CD4-positive, alpha-beta T cell treated with Interferon gamma for 1 hour (primary cell): ENCODE measurements at regions not wholly inside any gene's neighbourhood (a gene's known extent, or its start where the extent isn't known, plus 50 kb on each side); places are given as distances from the start of the nearest gene placed in this dataset.

Experiments used
- DNase-seq: peaks from one replicate; pipeline ENCODE4 v3.0.0-alpha.2; 2020

GRCh38 chr20:59376109-59376841 lies 75.9 kb downstream of the EDN3 start:
- no peak for DNase-seq

DNA sequence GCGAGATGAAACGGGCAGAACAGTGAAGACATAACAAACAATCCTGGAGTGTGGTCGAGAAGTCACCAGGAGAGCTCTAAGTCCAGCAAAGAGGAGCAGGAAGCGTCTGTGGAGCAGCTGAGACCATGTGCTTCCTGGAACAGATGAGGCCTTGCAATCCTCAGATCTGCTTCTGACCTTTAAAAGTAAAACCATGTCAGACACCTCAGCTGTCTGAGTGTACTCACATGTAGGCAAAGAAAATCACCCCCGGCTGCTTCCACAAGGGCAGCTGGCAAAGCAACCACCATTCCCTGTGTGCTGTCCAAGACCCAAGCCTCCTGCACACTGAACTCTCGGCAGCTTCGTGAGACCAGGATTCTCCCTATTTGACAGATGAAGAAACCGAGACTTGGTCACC lies 76.6 kb downstream of the EDN3 start:
- DNase-seq, result no peak

DNA sequence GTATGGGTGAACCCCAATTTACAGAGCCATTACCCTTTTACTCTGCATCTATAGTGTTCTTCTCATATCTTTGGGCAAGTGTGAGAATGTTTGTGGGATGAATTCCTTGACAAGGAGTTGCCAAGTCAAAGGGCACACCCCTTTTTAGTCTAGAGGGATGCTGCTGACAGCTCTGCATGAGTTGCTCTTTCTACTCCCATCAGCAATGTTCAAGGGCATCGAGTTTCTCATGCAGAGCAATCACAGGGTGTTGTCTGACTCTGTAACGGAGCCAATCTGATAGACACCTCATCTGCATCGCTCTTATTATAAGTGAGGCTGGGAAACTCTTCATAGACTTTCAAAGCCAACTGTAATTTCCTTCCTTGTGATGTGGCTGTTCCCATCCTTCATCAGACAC lies 77.4 kb downstream of the EDN3 start:
- no peak for DNase-seq

DNA sequence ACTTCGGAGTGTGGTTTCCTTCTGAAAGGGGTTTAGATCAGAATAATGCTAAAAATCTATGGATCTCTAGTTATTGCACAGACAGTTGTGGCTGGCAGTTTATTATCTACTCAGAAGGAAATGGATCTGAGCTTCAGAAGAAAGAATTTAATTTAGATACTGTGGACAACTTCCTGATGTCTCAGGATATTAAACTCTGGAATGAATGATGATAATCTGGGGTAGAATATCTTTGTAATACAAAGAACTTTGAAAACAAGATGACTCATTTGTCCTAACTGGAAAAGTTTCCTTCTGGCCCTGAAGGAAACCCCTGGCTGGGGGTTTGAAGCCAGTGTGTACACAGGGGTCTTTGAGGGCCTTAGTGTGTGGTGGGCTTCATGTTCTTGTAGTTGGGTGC lies 78.0 kb downstream of the EDN3 start:
- DNase-seq, result no peak

DNA sequence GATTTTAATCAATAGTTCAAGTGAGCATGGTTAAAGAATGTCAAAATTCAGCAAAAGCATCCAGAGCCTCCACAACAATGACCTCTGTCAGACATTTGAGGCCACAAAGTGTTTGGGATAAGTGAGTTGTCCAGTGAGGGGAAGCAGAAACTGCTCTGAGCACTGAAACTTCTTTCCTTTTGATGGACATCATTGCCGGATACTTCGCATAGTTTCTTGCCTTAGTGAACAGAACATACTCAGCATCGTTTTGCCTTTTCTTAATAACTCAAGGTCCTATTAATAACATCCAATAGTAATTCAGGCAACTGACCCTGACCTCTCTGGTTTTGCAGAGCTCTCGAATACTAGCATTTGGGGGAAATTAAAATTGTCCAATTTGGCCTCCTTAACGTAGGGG lies 78.6 kb downstream of the EDN3 start:
- DNase-seq, result no peak

- DNase-seq, result no peak
Observed at GRCh38 chr20:59381689-59382088, 81.3 kb downstream of the EDN3 start.

GRCh38 chr20:59382157-59382725 lies 81.8 kb downstream of the EDN3 start:
- DNase-seq, result no peak

- no peak for DNase-seq
Observed at GRCh38 chr20:59382907-59383306, 82.5 kb downstream of the EDN3 start.

GRCh38 chr20:59385038-59385437 lies 84.6 kb downstream of the EDN3 start:
- no peak for DNase-seq

DNA sequence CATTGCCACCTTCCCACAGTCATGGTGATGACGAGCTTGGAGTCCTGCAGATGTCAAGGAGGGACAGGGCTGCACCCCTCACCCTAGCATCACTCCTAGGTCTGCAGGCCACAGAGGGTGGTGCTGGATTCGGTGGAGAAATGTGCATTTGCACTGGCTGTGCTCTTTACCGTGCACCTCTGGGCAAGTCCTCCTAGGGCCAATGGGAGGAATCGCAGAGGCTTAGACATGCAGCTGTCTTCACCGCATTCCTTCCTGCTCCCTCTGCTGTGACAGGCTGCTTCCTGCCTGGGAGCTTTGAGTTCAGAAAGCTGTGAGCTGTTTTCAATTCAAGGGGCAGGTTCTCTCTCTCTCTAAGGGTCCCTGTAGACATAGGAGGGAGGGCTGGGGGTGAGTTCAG lies 85.1 kb downstream of the EDN3 start:
- no peak for DNase-seq

- DNase-seq, result no peak
Observed at GRCh38 chr20:59386809-59387208, 86.4 kb downstream of the EDN3 start.

DNA sequence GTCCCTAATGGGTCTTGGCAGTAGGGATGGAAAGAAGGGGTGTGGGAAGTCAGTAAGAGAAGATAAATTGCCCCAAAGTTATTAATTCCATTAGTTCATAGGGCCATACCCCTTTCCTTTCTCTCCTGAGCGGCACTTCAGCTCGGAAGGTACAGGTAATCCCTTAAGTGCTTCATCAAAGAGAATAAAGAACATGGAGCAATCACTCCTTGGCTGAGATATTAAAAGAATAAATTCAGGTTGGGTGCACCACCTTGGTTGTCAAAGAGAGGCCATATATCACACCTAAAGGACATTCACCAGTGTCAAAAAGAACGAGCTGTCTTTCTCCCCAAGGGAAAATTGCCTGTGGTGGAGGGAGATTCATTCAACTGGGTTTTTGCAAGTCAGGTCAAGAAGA lies 87.5 kb downstream of the EDN3 start:
- DNase-seq, result no peak

DNA sequence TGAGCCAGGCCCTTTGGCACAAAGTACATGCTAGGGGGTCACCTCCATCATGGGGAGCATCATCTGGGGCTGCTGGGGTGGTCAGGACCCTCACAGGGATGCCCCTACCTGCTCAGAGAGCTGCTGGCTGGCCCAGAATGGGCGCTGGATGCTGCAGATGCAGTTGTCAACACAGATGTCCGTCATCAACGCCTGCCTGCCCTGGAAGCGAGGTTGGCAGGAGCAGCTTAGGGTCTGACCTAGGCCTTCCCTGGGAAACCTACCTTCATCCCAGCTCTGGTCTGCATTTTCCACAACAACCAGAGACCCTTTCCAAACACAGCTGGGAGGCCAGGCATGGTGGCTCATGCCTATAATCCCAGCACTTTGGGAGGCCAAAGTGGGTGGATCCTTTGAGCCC lies 88.0 kb downstream of the EDN3 start:
- DNase-seq, result no peak

GRCh38 chr20:59390437-59390836 lies 90.0 kb downstream of the EDN3 start:
- no peak for DNase-seq

- no peak for DNase-seq
Observed at GRCh38 chr20:59391975-59392374, 91.6 kb downstream of the EDN3 start.

GRCh38 chr20:59392736-59393135 lies 92.3 kb downstream of the EDN3 start:
- no peak for DNase-seq

- DNase-seq, result no peak
Observed at GRCh38 chr20:59393142-59393541, 92.7 kb downstream of the EDN3 start.

- no peak for DNase-seq
Observed at GRCh38 chr20:59395729-59396128, 95.3 kb downstream of the EDN3 start.

DNA sequence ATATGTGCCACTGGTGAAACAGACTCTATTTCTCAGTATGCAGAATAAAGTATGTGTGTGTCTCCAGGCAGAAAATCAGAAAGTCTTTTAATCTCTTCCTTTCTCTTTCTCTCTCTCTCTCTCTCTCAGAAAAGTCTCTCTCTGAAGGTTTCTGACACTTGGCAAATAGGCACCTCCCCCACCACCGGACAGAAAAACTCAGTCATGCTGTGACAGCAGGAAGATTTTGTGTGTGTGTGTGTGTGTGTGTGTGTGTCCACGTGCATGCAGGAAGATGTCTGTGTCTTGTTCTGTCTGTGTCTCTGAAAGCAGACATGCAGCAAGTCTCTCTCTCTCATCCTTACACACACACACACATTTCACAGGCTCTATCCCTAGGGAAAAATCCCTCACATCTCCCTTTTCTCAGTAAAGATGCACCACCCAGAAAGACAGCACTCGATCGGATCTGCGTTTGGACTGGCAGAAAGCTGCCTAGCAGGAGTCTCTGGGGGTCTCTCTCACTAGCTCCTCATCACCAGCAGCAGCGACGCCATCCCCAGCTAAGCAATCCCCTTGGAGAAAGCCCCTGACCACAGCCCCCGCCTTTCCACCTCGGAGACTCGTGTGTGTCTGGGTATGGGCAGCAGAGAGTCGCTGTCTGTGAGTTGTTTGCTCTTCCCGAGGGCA lies 98.3 kb downstream of the EDN3 start:
- no peak for DNase-seq

DNA sequence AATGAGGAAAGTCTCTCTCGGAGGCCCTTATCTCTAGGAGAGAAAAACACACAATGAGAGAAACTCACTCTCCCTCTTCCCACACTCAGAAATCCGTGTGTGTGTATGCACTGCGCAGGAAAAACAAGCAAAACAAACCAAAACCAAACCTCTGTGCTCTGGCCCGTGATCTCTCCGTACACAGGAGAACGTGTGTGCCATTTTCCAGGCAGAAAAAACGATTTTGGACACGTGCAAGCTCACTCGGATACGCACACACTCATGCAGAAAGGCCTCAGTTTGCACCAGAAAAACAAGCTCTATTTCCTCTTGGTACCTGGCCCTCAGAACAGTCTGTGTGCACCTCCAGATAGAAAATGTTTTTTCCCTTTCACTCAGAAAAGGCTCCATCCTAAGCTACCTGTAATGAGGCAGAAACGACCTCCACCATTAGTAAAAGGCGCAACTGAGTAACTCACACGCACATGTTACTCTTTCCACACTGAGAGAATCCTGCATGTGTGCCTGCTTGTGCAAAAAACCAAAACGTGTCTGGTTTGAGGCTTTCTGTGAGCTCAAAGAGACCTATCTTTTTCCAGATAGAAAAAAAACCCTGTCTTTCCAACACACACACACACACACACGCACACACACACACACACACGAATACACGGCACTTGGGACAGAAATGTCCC lies 99.2 kb downstream of the EDN3 start:
- no peak for DNase-seq

- peak; percentile 44 for DNase-seq
Observed at GRCh38 chr20:59400708-59401107, 100.3 kb downstream of the EDN3 start.

DNA sequence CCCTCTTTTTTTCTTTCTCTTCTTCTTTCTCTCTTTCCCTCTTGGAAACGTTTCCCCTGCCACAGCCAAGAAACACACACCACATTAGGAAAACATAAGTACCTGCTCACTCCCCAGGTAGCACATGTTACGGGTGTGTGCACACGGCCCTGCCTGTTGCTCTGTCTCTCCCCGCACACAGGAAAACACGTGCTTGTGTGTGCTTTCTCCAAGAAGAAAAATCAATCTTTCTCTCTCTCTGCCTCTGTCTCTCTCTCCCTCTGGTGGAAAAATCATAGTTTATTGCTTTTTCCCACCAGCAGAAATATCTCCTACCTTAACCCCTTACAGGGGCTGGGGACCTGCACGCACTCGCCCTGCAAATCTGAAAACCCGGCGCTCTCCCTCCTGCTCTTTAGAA lies 102.3 kb downstream of the EDN3 start:
- peak; percentile 4 for DNase-seq

DNA sequence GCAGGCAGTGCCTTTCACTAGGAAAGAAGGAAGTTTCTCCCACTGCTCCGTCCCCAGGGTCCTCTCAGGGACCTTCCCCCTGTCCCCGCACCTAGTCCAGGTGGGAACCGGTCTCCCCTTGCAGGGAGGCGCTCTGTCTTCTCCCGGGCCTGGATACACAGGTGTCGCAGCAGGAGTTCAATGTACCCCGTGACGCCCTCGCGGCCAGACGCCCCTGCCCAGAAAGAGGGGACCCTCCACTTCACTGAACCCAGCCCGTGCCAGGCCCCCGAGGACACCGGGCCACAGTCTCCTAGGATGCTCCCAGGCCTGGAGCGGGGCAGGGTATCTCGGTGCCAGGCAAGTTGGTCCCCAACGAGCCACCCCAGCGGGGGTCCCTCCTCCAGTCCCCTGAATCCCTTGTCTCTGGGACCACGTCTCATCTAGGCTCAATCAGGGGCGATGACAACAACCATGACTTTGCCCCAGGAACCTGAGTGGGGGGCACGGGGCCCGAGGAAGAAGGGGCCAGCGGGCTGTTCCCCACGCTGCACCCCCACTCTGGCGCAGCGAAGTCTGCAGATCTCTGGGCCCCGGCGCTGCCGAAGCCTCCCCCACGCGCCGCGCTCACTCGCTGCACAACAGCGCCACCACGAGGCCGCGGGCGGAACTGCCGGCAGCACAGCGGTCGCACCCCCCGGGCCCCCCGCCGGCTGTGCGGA lies 103.0 kb downstream of the EDN3 start:
- peak; percentile 53 for DNase-seq
